ENCODE measurements at regions not wholly inside any gene's neighbourhood (a gene's known extent, or its start where the extent isn't known, plus 50 kb on each side); places are given as distances from the start of the nearest gene placed in this dataset.

DNA sequence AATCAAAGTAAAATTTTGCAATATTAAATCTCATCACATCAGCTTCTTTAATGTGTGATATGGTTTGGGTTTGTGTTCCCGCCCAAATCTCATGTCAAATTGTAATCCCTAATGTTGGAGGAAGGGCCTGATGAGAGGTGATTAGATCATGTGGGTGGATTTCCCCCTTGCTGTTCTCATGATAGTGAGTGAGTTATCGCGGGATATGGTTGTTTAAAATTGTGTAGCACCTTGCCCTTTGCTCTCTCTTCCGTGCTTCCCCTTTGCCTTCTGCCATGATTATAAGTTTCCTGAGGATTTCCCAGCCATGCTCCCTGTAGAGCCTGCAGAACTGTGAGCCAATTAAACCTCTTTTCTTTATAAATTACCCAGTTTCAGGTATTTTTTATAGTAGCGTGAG is 131.9 kb downstream of the ZNF326 start:
- TF ChIP-seq EZH2 (IDR thresholded peaks at IDR 0.05; ENCODE audit: borderline replicate concordance, low read depth, low read length, severe bottlenecking): no peak
- TF ChIP-seq, protein P1, sequence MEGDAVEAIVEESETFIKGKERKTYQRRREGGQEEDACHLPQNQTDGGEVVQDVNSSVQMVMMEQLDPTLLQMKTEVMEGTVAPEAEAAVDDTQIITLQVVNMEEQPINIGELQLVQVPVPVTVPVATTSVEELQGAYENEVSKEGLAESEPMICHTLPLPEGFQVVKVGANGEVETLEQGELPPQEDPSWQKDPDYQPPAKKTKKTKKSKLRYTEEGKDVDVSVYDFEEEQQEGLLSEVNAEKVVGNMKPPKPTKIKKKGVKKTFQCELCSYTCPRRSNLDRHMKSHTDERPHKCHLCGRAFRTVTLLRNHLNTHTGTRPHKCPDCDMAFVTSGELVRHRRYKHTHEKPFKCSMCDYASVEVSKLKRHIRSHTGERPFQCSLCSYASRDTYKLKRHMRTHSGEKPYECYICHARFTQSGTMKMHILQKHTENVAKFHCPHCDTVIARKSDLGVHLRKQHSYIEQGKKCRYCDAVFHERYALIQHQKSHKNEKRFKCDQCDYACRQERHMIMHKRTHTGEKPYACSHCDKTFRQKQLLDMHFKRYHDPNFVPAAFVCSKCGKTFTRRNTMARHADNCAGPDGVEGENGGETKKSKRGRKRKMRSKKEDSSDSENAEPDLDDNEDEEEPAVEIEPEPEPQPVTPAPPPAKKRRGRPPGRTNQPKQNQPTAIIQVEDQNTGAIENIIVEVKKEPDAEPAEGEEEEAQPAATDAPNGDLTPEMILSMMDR (IDR thresholded peaks at IDR 0.05; ENCODE audit: borderline replicate concordance, extremely low read depth, low read length, poor library complexity, severe bottlenecking): no peak

Measured in DND-41 (cell line).